Suprapubic skin (tissue), 4 donors: ENCODE measurements at regions not wholly inside any gene's neighbourhood (a gene's known extent, or its start where the extent isn't known, plus 50 kb on each side); places are given as distances from the start of the nearest gene placed in this dataset.

Experiments used
- DNase-seq, 2 donors: peaks; one replicate each; pipeline ENCODE4 v3.0.0-alpha.2; 2019; ENCODE audit warnings: low spot score in 2 of 2
- H3K27ac ChIP-seq: fragments of 200-600 bp; sonication (generic); one replicate; pipeline ENCODE4 v1.5.1; 2019
- H3K27me3 ChIP-seq: fragments of 200-600 bp; sonication (generic); one replicate; pipeline ENCODE4 v1.5.1; 2019
- H3K36me3 ChIP-seq: fragments of 200-600 bp; sonication (generic); one replicate; pipeline ENCODE4 v1.5.1; 2019
- H3K4me1 ChIP-seq: fragments of 200-600 bp; sonication (generic); one replicate; pipeline ENCODE4 v1.5.1; 2019
- H3K4me3 ChIP-seq: fragments of 200-600 bp; sonication (generic); one replicate; pipeline ENCODE4 v1.5.1; 2019; ENCODE audit warnings: mild to moderate bottlenecking
- H3K9me3 ChIP-seq: fragments of 200-600 bp; sonication (generic); one replicate; pipeline ENCODE4 v1.5.1; 2019
- EP300 ChIP-seq: sonication (generic); formaldehyde crosslinking; IDR thresholded peaks from one replicate; pipeline ENCODE4 v1.6.1; 2017; ENCODE audit warnings: antibody characterized with exemption
- POLR2A ChIP-seq, 2 donors: fragments of 450-650 bp; IDR thresholded peaks; one replicate each; pipeline ENCODE4 v1.6.1; 2017; ENCODE audit warnings: antibody characterized with exemption in 2 of 2, mild to moderate bottlenecking in 2 of 2, moderate library complexity in 2 of 2
- POLR2AphosphoS5 ChIP-seq, 3 donors: sonication (generic); formaldehyde crosslinking; IDR thresholded peaks; one replicate each; pipeline ENCODE4 v1.6.1; 2017; ENCODE audit warnings: antibody characterized with exemption in 3 of 3
- WGBS: methylation state at CpG from one replicate; pipeline ENCODE4 v1.1.5; 2018; 5-methylcytosine and 5-hydroxymethylcytosine counted together
- TF ChIP-seq, protein P1 (sequence below), 2 donors: fragments of 200-600 bp in 1 of 2; fragments of 450-650 bp in 1 of 2; sonication (generic) in 1 of 2; IDR thresholded peaks; one replicate each; pipeline ENCODE4 v1.5.1; 2016 to 2019; ENCODE audit warnings: antibody characterized with exemption in 2 of 2, mild to moderate bottlenecking in 1 of 2, moderate library complexity in 1 of 2

DNA sequence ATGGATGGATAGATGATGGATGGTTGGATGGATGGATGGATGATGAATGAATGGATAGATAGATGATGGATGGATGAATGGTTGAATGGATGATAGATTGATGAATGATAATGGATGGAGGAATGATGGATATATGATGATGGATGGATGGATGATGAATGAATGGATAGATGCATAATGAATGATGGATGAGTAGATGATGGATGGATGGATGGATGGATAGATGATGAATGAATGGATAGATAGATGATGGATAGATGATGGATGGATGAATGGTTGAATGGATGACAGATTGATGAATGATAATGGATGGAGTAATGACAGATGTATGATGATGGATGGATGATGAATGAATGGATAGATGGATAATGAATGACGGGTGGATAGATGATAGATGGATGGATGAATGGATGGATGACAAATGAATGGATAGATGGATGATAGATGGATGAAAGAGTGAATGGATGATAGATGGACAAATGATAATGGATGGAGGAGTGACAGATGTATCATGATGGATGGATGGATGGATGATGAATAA lies 1466.5 kb downstream of the BRD1 start:
- Histone ChIP-seq H3K27ac (no peak overlapping the region), H3K9me3 (no peaks in the 10 kb centered on the region), H3K4me3 (no peak overlapping the region), H3K36me3 (no peaks in the 10 kb centered on the region), H3K4me1 (no peaks in the 10 kb centered on the region), H3K27me3 (peaks cover 23% of the 10 kb centered on the region)
- no peak for DNase-seq
- no peak for TF ChIP-seq EP300
- TF ChIP-seq POLR2AphosphoS5 (IDR thresholded peaks at IDR 0.05) = no peak
- TF ChIP-seq POLR2A (IDR thresholded peaks at IDR 0.05) = no peak
- TF ChIP-seq, protein P1, sequence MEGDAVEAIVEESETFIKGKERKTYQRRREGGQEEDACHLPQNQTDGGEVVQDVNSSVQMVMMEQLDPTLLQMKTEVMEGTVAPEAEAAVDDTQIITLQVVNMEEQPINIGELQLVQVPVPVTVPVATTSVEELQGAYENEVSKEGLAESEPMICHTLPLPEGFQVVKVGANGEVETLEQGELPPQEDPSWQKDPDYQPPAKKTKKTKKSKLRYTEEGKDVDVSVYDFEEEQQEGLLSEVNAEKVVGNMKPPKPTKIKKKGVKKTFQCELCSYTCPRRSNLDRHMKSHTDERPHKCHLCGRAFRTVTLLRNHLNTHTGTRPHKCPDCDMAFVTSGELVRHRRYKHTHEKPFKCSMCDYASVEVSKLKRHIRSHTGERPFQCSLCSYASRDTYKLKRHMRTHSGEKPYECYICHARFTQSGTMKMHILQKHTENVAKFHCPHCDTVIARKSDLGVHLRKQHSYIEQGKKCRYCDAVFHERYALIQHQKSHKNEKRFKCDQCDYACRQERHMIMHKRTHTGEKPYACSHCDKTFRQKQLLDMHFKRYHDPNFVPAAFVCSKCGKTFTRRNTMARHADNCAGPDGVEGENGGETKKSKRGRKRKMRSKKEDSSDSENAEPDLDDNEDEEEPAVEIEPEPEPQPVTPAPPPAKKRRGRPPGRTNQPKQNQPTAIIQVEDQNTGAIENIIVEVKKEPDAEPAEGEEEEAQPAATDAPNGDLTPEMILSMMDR (IDR thresholded peaks at IDR 0.05) = no peak
- 98% methylated on average over 1 of the region's 1 CpG for WGBS

DNA sequence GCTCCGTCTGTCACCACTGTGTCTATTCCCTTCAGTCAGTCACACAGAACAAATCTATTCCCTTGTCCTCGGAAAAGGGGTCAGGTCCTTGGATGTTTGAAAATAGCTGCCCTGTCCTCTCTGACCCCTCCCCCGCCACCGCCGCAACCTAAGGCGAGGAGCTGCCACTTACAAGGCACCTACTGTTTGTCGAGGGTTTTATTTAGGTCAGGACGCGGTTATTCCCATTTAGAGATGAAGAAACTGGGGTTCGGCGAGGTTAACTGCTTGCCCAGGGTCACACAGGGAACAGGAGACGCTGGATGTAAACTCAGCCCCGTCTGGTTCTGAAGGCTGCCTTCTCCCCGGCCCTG lies 1468.1 kb downstream of the BRD1 start:
- H3K4me1 ChIP-seq = no peaks in the 10 kb centered on the region
- 87% methylated on average over 14 of the region's 14 CpGs for WGBS
- no peak overlapping the region for H3K27ac ChIP-seq
- H3K36me3 ChIP-seq = no peaks in the 10 kb centered on the region
- peaks cover 23% of the 10 kb centered on the region for H3K27me3 ChIP-seq
- DNase-seq = no peak
- no peak overlapping the region for H3K4me3 ChIP-seq
- TF ChIP-seq POLR2A (IDR thresholded peaks at IDR 0.05) = no peak
- TF ChIP-seq EP300 = no peak
- TF ChIP-seq, protein P1 (IDR thresholded peaks at IDR 0.05) = no peak
- TF ChIP-seq POLR2AphosphoS5 (IDR thresholded peaks at IDR 0.05) = no peak
- no peaks in the 10 kb centered on the region for H3K9me3 ChIP-seq

DNA sequence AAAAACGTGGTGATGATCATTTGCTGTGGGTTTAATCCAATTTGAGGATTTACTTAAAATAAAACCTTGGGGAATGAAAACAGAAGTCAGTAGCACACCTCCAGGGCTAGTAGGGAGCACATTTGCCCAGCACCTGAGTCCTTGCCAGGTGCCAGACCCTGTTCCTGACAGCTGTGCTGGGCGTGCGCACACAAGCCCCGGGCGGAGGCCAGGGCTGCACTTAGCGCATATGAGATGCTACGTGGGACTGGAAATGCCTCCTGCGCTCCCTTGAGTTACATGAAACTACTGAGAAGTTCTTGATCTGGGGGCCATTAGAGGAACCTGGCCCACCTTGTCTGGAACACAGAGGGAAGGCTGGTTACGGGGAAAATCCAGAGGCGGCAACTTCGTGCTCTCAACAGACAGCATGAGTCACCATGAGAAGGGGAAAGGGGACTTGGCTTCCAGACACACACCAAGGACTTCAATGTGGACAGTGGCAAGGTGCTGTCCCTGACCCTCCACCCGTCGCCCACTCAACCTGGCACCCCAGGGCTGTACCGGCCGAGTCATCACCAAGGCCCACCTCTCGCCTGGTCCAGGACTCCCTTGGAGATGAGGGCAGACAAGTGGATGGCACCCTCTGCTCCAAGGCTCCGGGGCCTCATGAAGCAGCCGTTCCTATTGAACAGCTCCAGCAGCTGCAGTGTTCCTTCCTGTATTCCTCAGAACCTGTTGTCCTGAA lies 1468.6 kb downstream of the BRD1 start:
- H3K4me1 ChIP-seq = no peaks in the 10 kb centered on the region
- 57% methylated on average over 14 of the region's 18 CpGs for WGBS
- no peak overlapping the region for H3K4me3 ChIP-seq
- H3K27ac ChIP-seq = no peak overlapping the region
- TF ChIP-seq POLR2AphosphoS5 (IDR thresholded peaks at IDR 0.05) (no peak), EP300 (no peak), POLR2A (IDR thresholded peaks at IDR 0.05) (no peak)
- TF ChIP-seq, protein P1 (IDR thresholded peaks at IDR 0.05) = no peak
- DNase-seq = no peak
- H3K27me3 ChIP-seq = peaks cover 23% of the 10 kb centered on the region
- H3K36me3 ChIP-seq = no peaks in the 10 kb centered on the region
- no peaks in the 10 kb centered on the region for H3K9me3 ChIP-seq

DNA sequence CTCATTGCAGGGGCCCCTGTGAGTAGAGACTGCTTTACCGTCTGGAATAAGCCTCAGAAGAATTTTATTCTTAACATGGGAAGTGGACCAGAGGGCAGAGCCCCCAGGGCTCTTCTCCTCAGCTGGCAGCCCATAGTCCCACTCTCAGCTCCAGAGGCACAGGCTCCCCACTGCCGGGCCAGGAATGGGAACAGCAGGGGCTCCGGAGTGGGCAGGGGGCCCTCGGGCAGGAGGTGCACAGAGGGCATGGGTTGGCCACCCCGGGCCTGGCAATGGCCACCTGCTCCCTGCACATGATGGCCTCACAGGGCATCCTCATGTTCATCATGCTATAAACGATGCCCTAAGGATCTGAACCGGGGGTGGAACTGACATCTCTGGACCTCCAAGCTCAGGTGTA lies 1469.7 kb downstream of the BRD1 start:
- Histone ChIP-seq H3K4me3 (no peak overlapping the region), H3K27me3 (peaks cover 23% of the 10 kb centered on the region), H3K27ac (no peak overlapping the region), H3K36me3 (no peaks in the 10 kb centered on the region), H3K9me3 (no peaks in the 10 kb centered on the region), H3K4me1 (no peaks in the 10 kb centered on the region)
- TF ChIP-seq, protein P1 (IDR thresholded peaks at IDR 0.05) = no peak
- 94% methylated on average over 4 of the region's 7 CpGs for WGBS
- no peak for DNase-seq

DNA sequence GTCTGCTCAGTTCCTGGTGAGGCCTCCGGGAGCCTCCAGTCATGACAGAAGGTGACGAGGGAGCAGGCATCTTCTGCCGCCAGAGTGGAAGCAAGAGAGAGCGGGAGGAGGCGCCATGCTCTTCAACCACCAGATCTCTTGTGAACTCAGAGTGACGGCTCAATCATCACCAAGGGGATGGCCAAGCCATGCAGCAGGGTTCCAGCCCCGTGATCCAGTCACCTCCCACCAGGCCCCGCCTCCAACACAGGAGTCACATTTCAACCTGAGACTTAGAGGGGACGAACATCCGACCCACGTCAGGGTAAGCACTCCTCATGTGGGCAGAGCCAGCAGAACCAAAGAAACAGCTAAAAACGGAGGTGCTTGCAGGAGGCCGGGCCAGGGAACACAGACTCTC lies 1470.5 kb downstream of the BRD1 start:
- H3K36me3 ChIP-seq = no peaks in the 10 kb centered on the region
- H3K4me1 ChIP-seq = no peaks in the 10 kb centered on the region
- TF ChIP-seq POLR2AphosphoS5 (IDR thresholded peaks at IDR 0.05) (no peak), POLR2A (IDR thresholded peaks at IDR 0.05) (no peak), EP300 (no peak)
- TF ChIP-seq, protein P1 (IDR thresholded peaks at IDR 0.05) = no peak
- no peak for DNase-seq
- peaks cover 29% of the 10 kb centered on the region for H3K27me3 ChIP-seq
- WGBS = 71% methylated on average over 9 of the region's 13 CpGs
- H3K4me3 ChIP-seq = no peak overlapping the region
- no peaks in the 10 kb centered on the region for H3K9me3 ChIP-seq
- no peak overlapping the region for H3K27ac ChIP-seq
